GM18907 (cell line): ENCODE measurements at regions not wholly inside any gene's neighbourhood (a gene's known extent, or its start where the extent isn't known, plus 50 kb on each side); places are given as distances from the start of the nearest gene placed in this dataset.
"Not testable (repeated sequence)": the region's sequence is repeated elsewhere in the genome, so short reads cannot be mapped to it uniquely, and the experiment has no call there.

ENCODE experiments used
- ATAC-seq: cut with Tn5 transposase; IDR thresholded peaks from one replicate; pipeline ENCODE4 v1.9.1; 2021; ENCODE audit warnings: mild to moderate bottlenecking, moderate library complexity; ENCODE audit not compliant: unreplicated experiment

DNA sequence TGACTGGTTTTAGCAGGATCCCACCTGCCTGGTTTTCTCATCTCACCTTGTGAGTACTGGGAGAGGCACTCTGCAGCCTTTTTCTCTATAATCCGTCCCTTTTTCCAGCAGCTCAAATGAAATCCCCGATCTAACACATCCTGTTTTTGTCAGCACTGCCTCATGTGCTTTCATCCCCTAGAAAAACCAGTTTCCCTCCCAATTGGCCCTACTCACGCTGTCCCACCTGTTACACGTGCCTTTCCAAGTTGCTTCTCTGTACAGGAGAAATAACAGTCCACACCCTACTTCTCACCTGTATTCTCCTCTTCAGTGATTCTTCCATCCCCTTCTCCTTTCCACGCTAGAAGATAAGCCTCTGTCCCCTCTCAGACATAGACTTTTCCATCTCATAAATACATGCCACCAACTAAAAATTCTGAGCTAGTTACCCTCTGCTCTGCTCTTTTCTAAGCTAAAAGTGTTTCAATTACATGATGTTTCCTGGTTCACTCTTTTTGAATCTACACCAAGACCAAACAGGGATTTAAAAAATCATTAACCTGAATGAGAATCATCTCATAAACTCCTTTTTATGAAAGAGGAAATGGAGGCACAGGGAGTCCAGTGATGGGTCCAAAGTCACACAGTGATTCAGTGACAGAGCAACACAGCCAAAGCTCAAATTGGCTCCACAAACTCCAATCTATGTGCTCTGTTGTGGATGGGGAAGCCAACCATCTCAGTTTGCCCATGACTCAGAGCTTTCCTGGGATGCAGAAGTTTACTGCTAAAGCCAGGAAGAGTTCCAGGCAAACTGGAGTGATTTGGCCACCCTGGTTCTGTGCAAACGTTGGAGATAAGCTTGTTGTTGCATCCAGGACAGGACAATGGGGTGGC lies 240.0 kb upstream of the TMEM132C start:
- ATAC-seq, result no peak

DNA sequence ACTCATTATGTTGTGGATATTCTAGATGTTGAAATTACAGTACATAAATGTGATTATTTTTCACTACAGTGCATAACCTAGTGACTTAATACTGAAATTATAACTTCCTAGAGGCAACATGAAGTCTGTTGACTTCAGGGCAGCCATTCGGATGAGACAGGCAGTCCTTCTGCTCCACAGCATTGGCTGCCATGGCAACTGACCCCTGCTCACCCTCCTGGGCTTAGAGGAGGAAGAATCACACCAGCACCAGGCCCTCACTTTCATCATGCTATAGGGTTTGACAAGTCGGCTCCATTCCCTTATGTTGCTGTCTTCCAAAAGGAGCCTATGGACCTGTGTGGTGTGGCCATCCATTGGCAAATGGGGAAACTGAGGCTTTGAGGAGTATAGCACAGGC lies 233.5 kb upstream of the TMEM132C start:
- ATAC-seq, result no peak

DNA sequence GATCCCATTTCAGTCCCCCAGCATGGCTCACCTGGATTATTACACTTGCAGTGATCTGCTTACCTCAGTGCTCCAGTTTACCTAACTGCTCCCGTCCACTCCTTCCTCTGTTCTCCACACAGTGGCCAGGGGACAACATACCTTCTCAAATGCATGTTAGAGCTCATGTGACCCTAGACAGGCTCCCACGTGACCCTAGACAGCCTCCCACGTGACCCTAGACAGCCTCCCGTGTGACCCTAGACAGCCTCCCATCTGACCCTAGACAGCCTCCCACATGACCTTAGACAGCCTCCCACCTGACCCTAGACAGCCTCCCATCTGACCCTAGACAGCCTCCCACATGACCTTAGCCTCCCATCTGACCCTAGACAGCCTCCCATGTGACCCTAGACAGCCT lies 226.0 kb upstream of the TMEM132C start:
- no peak for ATAC-seq

DNA sequence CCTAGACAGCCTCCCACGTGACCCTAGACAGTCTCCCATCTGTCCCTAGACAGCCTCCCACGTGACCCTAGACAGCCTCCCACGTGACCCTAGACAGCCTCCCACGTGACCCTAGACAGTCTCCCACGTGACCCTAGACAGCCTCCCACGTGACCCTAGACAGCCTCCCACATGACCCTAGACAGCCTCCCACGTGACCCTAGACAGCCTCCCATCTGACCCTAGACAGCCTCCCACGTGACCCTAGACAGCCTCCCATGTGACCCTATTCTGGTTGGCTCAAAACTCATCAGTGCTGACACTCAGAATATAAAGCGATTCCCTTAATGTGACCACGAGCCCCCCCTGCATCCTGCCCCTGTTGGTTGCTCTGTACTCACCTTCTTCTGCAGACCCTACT lies 224.7 kb upstream of the TMEM132C start:
- ATAC-seq, result not testable (repeated sequence)

DNA sequence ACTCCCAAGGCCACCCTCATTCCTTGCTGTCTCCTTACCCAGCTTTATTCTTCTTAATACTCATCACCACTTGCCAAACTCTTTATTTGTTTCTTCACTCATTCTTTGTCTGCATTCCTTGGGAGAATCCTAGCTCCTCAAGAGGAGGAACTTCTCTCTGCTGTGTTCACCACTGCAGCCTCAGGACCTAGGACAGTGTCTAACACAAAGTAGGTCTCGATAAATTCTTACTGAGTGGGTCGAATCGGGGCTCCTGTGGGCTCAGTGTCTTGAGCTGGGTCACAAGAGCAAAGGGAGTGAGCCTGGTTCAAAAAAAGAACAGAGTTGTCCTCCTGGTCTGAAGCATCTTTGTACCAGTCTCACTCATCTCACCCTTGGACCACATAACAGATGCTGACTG lies 224.1 kb upstream of the TMEM132C start:
- no peak for ATAC-seq

DNA sequence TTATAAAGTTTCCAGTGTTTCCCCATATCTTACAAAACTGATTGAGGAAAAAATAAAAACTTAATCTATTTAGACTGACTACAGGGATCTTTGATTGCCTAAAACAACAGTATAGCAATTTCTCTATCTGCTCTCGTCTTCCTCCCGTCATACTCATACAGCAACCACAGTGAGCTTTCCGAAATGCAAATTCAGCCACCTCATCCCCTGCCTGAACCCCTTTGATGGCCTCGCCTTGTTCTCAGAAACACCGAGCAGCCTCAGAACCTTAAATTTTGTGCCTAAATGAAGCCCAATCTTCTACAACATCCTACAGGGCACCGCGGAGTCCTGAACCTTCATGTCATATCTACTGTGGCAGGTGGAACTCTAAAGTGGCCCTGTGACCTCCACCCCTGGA lies 223.7 kb upstream of the TMEM132C start:
- no peak for ATAC-seq

DNA sequence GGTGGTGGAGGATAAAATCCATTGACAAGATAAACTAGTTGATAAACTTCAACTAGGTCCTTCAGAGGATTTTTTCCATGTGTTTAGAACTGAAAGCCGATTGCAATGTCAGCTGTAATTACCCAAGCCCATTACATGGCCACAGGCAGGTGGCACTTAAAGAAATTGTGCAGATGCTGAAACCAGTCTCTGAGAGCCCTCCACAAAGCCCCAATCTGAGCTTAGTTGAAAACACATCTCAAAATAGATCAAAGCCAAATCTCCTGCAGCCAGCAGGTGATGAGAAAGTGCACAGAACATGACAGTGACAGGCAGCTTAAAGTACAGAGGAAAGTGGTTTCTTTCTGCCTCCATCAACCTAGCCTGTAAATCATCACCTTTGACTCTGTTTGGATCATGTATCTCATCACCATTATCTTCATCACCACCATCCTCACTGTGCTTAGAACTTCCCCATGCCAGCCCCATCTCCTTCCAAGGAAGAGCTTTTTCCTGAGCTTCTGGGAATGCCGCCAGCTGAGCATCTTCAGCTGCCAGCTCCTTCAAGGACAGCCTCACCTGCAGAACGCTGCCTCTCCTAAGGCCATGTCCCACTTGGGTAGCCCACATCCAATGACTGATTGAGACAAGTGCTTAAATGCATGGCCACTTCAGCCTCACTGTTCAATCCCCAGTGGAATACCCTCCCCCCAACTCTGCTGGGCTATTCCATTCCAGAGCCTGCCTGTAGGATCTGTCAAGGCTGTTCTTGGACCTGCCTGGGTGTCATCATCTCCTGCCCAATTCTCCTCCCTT lies 219.5 kb upstream of the TMEM132C start:
- ATAC-seq, result no peak

DNA sequence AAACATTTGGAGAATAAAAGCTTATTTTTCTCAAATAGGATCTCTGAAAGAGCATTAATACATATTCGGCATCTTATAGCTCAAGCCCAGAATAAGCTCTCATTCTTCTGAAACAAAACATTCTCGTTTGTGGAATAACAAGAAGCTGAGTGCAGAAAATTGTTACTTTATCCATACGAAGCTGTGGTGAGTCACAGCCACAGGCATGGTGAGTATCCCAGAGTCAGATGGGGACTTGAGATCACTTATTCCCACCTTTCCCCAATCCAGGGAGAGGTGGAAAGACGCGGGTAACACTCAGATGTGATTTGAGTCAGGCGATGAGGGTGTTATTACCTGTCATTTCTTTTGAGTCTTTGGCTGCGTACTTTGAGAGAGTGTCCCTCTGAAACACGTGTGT lies 214.6 kb upstream of the TMEM132C start:
- no peak for ATAC-seq

DNA sequence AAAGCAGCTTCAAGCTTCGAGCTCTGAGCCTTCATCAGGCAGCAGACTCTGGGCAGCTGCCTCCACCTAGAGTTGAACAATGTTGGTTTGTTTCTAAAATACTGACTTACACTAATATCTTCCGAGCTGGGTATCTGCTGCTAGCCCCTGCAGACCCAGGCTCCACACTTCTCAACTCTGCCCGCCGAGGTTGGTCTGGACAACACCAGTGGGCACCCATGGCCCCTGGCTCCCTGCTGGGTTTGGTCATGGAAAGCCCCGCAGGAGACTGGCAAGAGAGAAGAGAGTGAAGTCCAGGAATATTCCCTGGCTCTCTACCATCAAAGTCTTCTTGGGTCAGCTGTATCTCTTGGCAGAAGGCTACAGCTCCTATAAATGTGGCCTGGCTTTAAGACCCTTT lies 214.2 kb upstream of the TMEM132C start:
- ATAC-seq, result no peak

DNA sequence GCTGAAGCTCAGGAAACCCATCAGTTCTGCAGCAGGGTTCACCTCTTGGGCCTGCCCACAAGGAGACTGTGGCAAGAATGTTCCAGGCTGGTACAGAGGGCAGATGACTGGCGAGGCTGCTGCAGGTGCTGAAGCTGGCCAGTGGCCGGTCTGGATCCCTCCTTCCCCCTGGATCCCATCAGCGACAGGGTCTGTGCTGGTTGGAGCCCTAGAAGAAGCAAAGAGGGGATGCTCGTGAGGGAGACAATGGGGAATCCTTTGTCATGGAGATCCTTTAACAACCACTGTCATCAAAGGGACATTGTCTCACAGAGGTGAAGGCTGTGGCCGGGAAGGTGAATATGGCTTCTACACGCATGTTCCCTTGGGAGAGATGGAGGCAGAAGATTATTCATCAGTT lies 211.4 kb upstream of the TMEM132C start:
- no peak for ATAC-seq

DNA sequence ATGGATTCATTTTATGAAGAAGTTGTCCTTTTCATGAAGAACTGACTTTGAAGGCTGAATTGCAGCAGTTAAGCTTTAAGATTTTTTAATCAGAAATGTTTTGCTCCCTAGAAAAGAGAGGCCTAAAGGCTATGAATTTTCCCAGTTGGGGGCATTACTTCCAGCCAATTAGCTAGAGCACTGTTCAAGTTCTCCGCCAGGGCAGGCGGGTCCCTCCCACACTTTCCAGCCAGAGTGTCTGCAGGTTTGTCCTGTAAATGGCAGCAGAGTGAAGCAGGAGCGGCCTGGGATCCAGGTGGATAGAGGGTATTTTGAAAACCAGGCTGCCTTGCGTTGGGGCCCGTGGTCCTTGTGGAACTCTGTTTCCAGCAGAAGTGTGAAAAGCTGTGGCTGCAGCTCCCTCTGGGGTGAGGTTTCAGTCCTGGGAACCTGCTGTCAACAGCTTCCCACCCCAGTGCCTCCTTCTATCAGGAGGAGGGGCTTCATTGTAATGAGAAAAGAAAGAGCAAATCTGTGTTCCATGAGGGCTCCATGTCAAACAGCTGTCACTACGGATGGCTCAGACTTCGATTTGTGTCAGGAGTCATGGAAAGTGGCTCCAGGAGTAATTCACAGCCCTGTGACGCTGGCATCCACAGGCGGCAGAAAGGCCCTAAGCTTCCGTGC lies 210.7 kb upstream of the TMEM132C start:
- ATAC-seq, result no peak

DNA sequence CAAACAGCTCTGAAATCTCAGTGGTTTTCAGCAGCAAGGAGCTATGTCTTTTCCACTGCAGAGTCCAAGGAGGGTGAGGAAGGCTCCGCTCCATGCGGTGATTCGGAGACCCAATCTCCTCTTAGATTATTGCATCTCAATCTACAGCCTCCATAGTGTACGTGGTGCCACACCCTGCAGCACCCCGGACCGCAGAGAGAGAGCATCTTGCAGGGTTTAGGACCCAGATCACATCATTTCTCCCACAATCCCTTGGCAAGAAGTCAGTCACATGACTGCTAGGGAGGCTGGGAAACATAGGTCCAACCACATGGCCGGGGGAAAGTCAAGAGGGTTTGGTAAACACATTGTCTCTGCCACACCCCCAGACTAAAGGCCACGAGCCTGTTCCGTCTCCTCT lies 209.4 kb upstream of the TMEM132C start:
- ATAC-seq, result no peak

DNA sequence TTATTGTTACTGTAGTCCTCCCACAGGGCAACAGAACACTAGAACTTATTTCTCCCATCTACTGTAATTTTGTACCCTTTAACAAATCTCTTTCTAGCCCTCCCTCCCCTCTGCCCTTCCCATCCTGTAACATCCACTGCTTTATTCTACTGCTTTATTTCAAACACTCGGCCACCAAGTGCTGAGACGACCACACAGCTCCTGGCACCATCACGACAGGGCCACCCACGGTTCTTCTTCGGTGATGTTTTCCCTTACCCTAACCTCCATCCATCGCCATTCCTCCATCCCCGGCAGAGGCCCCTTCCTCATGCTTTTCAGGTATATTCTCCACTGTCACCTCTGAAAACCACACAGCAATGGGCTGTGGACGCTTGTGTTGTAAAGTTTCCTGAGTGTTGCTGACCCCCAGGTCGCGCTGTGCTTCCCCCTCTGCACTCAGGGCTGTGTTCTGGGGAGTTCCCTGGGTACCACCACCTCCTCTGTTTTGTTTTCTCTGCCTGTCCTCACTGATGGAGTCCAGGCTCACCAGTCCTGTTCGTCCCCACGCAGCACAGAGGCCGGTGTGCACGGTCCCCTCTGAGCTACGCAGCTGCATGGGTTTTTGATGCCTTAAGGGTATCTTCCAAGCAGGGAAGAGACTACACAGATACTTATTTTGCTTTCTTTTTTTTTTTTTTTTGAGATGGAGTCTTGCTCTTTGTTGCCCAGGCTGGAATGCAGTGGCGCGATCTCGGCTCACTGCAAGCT lies 207.2 kb upstream of the TMEM132C start:
- ATAC-seq, result no peak

DNA sequence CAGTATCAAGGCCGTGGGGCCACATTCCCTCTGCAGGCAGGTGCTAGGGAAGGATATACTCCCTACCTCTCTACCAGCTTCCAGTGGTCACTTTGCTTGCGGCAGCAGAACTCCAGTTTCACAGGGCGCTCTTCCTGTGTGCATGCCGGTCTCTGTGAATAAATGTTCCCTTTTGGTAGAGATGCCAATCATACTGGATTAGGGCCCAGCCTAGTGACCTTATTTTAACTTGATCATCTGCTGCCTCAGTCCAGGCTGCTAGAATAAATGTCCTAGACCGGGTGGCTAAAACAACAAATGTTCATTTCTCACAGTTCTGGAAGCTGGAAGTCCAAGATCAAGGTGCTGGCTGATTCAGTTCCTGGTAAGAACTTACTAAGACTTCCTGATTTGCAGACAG lies 198.8 kb upstream of the TMEM132C start:
- ATAC-seq, result no peak

DNA sequence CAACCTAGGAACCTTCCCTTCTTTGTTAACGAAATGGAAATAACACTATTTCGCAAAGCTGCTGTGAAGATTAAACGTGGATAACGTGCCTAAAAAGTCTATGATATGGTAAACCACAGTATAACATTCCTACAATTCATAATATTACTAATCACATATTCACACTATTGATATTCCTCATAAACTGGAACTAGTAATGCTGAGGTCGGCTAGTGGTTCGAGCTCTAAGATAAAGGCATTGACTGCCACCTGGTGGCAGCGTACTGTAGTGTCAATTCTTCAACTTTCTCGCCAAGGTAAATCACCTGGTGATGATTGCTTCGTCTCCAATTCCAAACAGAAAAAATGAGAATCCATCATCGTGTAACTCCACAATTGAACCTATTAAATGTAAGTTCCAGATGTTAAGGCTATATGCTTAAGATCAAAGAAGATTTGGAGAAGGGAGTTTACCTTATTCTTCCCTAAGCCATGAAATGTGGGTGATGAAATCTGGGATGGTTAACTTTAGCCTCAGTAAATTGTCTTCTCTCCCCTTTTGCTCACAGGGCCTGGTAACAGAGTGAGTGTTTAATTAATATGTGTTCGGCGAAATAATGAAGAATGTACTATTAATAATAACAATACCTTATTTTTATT lies 197.5 kb upstream of the TMEM132C start:
- peak; percentile 71 for ATAC-seq

DNA sequence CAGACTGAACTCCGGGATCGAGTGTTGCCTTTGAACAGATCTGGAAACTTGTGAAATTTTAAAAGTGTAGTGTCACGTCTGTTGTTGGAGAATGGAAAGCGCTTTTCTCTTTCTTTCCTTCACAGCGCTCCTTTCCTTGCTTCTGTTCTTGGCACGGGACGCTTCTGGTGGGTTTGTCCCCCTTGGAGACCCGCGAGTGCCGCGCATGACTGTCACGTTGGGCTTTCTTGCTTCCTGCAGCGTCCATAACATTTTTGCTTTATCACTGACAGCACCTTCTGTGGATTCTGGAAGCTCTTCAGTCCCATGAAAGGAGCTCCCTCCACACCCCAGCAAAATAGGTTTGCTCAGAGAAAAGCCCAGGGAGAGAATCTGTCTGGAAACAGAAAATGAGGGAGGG lies 193.0 kb upstream of the TMEM132C start:
- no peak for ATAC-seq

DNA sequence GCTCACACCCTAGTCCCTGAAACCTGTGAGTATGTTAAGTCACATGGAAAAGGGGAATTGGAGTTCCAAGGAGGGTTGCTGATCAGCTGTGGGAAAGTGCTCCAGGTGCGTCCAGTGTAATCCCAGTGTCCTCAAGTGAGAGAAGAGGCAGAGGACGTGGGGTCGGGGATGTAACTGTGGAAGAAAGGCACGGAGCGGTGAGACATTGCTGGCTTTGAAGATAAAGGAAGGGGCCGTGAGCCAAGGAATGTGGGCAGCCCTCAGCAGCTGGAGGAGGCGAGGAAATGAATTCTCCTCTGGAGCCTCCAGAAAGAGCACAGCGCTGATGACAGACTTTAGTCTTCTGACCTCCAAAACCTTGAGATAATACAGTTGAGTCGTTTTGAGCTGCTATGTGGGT lies 191.6 kb upstream of the TMEM132C start:
- ATAC-seq, result no peak

DNA sequence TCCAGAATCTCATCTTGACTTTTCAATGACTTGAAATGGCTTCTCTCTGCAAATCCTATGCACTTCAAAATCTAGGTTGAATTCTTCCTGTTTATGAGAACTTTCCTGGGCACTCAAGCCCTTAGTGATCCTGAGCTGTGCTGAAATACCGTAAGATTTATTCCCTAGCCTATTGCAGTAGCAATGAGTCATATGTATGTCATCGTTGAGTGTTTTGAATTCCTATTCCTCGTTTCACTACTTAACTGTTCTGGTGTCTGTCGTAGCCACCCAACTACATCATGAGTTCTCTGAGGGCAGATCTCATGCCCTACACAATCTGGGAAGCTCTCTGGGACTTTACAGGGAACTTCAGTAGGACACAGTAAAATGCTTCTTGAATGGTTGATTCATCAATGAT lies 190.8 kb upstream of the TMEM132C start:
- ATAC-seq, result no peak

DNA sequence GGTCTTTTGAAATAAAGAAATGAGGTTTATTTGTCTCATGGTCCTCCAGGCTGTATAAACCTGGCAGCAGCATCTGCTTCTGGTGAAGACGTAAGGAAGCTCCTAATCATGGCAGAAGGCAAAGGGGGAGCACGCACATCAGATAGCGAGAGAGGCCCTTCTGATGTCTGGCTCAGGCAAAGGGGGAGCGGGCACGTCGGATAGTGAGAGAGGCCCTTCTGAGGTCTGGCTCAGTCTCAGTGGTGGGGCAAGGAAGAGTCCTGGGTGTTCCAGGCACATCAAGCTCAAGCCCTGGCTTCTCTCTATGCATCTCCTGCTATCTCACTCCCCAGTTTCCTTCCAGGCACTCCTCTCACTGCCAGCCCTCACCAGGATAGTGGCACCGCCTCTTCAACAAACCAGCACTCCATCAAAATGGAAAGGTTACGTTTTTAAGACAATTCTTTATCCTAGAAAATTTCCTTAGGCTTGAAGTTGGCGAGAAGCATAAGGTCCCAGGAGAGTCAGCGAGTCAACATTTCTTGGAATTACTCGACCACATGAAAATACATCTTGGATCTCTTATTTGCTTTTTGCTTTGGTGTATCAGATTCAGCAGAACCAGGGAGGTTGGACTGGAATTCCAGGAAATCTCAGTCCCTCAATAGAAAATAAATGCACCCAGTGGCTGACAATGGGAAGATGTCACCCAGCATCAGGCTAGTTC lies 189.6 kb upstream of the TMEM132C start:
- no peak for ATAC-seq

DNA sequence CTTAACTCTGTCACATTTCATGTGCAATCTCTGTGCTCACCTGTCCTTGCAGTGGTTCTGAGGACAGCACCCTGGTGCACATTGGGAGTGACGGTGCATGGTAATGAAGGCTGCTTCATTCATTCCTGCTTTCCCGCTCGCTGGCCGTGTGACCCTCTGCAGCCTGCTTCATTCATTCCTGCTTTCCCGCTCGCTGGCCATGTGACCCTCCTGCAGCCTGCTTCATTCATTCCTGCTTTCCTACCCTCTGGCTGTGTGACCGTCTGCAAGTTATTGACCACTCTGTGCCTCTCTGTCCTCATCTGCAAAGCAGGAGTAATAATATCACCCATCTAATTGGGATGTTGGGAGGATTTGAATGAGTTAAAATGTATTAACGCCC lies 189.1 kb upstream of the TMEM132C start:
- no peak for ATAC-seq
